ENCODE measurements at regions not wholly inside any gene's neighbourhood (a gene's known extent, or its start where the extent isn't known, plus 50 kb on each side); places are given as distances from the start of the nearest gene placed in this dataset.

GRCh38 chr14:48954446-48954845 is 631.7 kb downstream of the RPS29 start:
- no peak overlapping the region for H3K27ac ChIP-seq
- TF ChIP-seq, protein P1, sequence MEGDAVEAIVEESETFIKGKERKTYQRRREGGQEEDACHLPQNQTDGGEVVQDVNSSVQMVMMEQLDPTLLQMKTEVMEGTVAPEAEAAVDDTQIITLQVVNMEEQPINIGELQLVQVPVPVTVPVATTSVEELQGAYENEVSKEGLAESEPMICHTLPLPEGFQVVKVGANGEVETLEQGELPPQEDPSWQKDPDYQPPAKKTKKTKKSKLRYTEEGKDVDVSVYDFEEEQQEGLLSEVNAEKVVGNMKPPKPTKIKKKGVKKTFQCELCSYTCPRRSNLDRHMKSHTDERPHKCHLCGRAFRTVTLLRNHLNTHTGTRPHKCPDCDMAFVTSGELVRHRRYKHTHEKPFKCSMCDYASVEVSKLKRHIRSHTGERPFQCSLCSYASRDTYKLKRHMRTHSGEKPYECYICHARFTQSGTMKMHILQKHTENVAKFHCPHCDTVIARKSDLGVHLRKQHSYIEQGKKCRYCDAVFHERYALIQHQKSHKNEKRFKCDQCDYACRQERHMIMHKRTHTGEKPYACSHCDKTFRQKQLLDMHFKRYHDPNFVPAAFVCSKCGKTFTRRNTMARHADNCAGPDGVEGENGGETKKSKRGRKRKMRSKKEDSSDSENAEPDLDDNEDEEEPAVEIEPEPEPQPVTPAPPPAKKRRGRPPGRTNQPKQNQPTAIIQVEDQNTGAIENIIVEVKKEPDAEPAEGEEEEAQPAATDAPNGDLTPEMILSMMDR (IDR thresholded peaks at IDR 0.05) = no peak
- no peak for TF ChIP-seq ZFX (IDR thresholded peaks at IDR 0.05; ENCODE audit: borderline replicate concordance)

DNA sequence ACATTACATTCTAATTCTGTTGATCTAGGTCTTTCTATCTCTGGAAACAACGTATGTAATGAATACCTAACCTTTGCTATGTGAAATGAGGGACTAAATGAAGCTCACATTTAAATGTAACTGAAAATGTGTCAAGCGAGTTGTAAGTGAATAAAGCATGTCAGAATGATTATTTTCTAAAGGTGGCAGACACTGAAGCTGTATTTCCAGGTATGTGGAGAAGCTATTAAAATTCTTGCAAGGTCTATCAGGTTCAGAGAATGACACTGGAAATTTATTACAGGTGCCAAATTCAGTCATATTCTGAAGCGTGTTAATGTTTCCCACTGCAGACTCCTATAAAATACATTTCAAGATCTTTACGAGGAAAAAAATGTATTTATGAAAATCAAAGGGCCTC is 641.4 kb downstream of the RPS29 start:
- no peak overlapping the region for H3K27ac ChIP-seq
- no peak for TF ChIP-seq ZFX (IDR thresholded peaks at IDR 0.05; ENCODE audit: borderline replicate concordance)
- TF ChIP-seq, protein P1 (IDR thresholded peaks at IDR 0.05) = no peak

DNA sequence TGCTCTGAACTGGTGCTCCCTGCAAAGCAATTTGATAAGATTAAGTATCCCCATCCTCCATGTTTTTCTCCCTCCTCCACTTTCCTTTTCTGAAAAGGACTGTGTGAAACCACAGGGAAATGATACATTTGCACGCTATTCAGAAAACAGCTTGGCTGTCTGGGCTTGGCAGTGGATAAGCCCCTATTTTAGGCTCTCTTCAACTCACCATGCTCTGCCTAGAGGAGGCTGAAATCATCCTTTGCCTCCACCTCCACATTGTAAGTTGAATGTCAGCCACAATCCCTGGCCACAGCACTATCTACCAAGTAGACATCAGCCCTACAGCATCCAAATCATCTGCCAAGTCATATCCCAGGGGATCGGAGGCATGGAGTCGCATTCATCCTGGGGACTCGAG is 642.3 kb downstream of the RPS29 start:
- TF ChIP-seq ZFX (IDR thresholded peaks at IDR 0.05; ENCODE audit: borderline replicate concordance) = no peak
- TF ChIP-seq, protein P1 (IDR thresholded peaks at IDR 0.05) = no peak
- no peak overlapping the region for H3K27ac ChIP-seq

DNA sequence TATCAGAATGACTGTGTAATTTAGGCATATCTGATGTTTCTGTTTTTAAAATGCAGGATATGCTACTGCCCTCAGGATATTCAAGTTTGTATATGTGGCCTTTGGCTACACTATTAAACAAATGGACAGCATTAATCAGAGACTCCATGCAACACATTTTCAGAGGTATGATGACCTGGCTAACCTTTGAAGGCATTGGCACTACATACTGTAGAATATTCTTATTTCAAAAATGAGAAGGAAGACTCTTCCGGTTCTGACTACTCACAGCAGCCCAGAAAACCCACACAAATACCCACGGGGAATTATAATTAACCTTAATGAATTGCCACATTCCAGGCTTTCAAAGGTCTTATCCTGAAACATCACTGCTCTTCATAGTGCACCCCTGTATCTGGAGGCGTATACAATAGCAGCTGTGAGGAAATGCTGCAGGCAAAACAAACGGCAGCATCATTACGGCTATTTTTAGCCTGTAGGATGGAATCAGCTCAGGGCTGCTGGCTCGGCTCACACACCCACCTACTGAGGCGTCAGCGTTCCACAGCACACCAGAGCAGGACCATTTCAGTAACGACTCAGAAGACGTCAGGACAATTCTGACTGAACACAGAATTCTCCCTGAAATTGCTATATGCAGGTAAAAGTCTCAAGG is 648.5 kb downstream of the RPS29 start:
- H3K27ac ChIP-seq = no peak overlapping the region
- TF ChIP-seq, protein P1 (IDR thresholded peaks at IDR 0.05) = no peak
- TF ChIP-seq ZFX (IDR thresholded peaks at IDR 0.05; ENCODE audit: borderline replicate concordance) = no peak

GRCh38 chr14:48936849-48937248 is 649.3 kb downstream of the RPS29 start:
- TF ChIP-seq ZFX (IDR thresholded peaks at IDR 0.05; ENCODE audit: borderline replicate concordance) = no peak
- TF ChIP-seq, protein P1 (IDR thresholded peaks at IDR 0.05) = no peak
- H3K27ac ChIP-seq = no peak overlapping the region

DNA sequence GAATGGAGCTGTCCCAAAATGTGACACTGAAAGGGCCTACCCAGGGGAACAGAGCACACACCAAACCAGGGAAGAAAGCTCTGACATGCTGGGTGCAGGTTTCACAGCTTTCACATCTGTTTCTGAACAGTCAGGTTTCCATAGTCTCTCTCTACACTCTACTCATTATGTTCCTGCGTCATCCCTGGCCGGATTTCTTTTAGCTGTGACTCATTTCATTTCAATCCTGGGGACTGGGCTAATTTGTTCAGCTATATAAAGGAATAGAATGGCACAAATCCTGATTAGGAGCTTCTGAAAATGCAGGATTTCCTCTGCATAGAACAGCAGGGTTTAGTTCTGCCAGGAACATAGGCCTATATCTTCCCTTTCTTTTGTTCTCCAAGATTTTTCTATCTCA is 649.8 kb downstream of the RPS29 start:
- TF ChIP-seq, protein P1 (IDR thresholded peaks at IDR 0.05) = no peak
- no peak for TF ChIP-seq ZFX (IDR thresholded peaks at IDR 0.05; ENCODE audit: borderline replicate concordance)
- no peak overlapping the region for H3K27ac ChIP-seq

DNA sequence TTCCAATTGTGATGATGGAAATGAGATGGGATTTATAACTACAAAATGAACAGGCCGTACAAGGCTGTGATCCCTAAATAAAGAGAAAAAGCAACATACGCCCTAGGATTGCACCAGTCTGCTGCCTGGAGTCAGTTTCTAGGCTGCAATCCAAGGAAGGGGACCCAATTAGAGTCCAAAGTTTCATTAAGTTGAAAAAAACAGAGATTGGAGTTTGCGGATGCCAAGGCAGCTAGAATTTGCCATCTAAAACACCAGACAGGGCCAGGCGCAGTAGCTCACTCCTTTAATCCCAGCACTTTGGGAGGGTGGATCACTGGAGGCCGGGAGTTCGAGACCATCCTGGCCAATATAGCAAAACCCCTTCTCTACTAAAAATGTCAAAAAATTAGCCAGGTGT is 661.0 kb downstream of the RPS29 start:
- no peak for TF ChIP-seq ZFX (IDR thresholded peaks at IDR 0.05; ENCODE audit: borderline replicate concordance)
- TF ChIP-seq, protein P1 (IDR thresholded peaks at IDR 0.05) = no peak
- no peak overlapping the region for H3K27ac ChIP-seq

Data from 22Rv1 (cell line).